SW 1271 (cell line): ENCODE measurements at regions not wholly inside any gene's neighbourhood (a gene's known extent, or its start where the extent isn't known, plus 50 kb on each side); places are given as distances from the start of the nearest gene placed in this dataset.

Experiments
- DNase-seq, 2 experiments: peaks; one replicate each; lab custom pipeline; 2025; lab: John Stamatoyannopoulos, UW

GRCh38 chr1:221162352-221162751 lies 283.1 kb downstream of the HLX start:
- DNase-seq, result no peak

- no peak for DNase-seq
These were observed 283.7 kb downstream of the HLX start for GRCh38 chr1:221162939-221163338.

GRCh38 chr1:221164029-221164428 lies 284.8 kb downstream of the HLX start:
- DNase-seq, result no peak

GRCh38 chr1:221164951-221165838 lies 286.0 kb downstream of the HLX start:
- DNase-seq, result no peak

- no peak for DNase-seq
These were observed 286.7 kb downstream of the HLX start for GRCh38 chr1:221165839-221166500.

- no peak for DNase-seq
These were observed 287.5 kb downstream of the HLX start for GRCh38 chr1:221166559-221167318.

GRCh38 chr1:221169447-221169889 lies 290.2 kb downstream of the HLX start:
- no peak for DNase-seq

GRCh38 chr1:221170171-221170570 lies 290.9 kb downstream of the HLX start:
- no peak for DNase-seq

GRCh38 chr1:221171768-221172167 lies 292.5 kb downstream of the HLX start:
- DNase-seq, result no peak

- no peak for DNase-seq
These were observed 293.6 kb downstream of the HLX start for GRCh38 chr1:221172841-221173240.

- no peak for DNase-seq
These were observed 295.2 kb downstream of the HLX start for GRCh38 chr1:221174330-221174993.

GRCh38 chr1:221175249-221175648 lies 296.0 kb downstream of the HLX start:
- DNase-seq, result no peak

GRCh38 chr1:221180704-221181368 lies 301.6 kb downstream of the HLX start:
- no peak for DNase-seq

GRCh38 chr1:221182791-221183533 lies 303.7 kb downstream of the HLX start:
- DNase-seq, result no peak

- DNase-seq, result no peak
These were observed 305.0 kb downstream of the HLX start for GRCh38 chr1:221184131-221184794.

- DNase-seq, result no peak
These were observed 307.9 kb downstream of the HLX start for GRCh38 chr1:221187174-221187573.

- no peak for DNase-seq
These were observed 309.2 kb downstream of the HLX start for GRCh38 chr1:221188458-221188857.

- DNase-seq, result no peak
These were observed 311.0 kb downstream of the HLX start for GRCh38 chr1:221190249-221190648.

GRCh38 chr1:221192055-221192454 lies 312.8 kb downstream of the HLX start:
- DNase-seq, result no peak

GRCh38 chr1:221200464-221200863 lies 321.2 kb downstream of the HLX start:
- DNase-seq, result no peak
